GM12878 (cell line): ENCODE measurements at regions not wholly inside any gene's neighbourhood (a gene's known extent, or its start where the extent isn't known, plus 50 kb on each side); places are given as distances from the start of the nearest gene placed in this dataset.

Experiments
- ATAC-seq: fragments of 200-7000 bp; cut with Tn5 transposase; 3 replicates; pipeline ENCODE4 v1.9.1; 2020; ENCODE audit warnings: mild to moderate bottlenecking, moderate library complexity
- BruUV-seq: library from RNA; stranded (reverse); fragments of 400-500 nt; replicated peaks from 2 replicates; lab custom pipeline; 2021; lab: Mats Ljungman, UMichigan
- CTCF ChIA-PET: fragments of 300-600 bp; sonication (Branson Sonifier 250); formaldehyde crosslinking; extraction: SDS; loops from one replicate; lab custom pipeline; 2021; ENCODE audit warnings: inconsistent platforms; lab: Yijun Ruan, JAX
- POLR2A ChIA-PET: fragments of 350-600 bp; formaldehyde crosslinking; extraction: SDS; loops from one replicate; lab custom pipeline; 2021; ENCODE audit warnings: inconsistent platforms; lab: Charles Lee
- RAD21 ChIA-PET: fragments of 300-600 bp; sonication (Branson Sonifier 250); formaldehyde crosslinking; loops from one replicate; lab custom pipeline; 2023; ENCODE audit warnings: antibody characterized with exemption; ENCODE audit not compliant: unreplicated experiment; lab: Charles Lee
- SMC1A ChIA-PET: fragments of 300-600 bp; sonication (Branson Sonifier 250); formaldehyde crosslinking; loops from one replicate; lab custom pipeline; 2023; ENCODE audit not compliant: unreplicated experiment, uncharacterized antibody; lab: Charles Lee
- DNase-seq: peaks from one replicate; pipeline ENCODE4 v3.0.0-alpha.2; 2011; ENCODE audit warnings: low read depth, low spot score
- FAIRE-seq: peaks from 3 replicates; lab custom pipeline; 2011; peaks lifted over from hg19 to GRCh38; lab: Jason Lieb, UNC
- H2AFZ ChIP-seq: 2 replicates; pipeline ENCODE4 v1.6.0; 2011; ENCODE audit warnings: low read depth, low read length, control low read depth; ENCODE audit not compliant: control insufficient read depth
- H3K27ac ChIP-seq: 2 replicates; pipeline ENCODE4 v1.5.1; 2011; ENCODE audit warnings: control low read depth; ENCODE audit not compliant: control insufficient read depth, insufficient read depth
- H3K27me3 ChIP-seq, 2 experiments: replicated peaks in 1 of 2; 2 replicates each; pipeline versions ENCODE4 v1.6.0 to v1.6.1; 2011; ENCODE audit warnings: low read length in 1 of 2; ENCODE audit not compliant: control insufficient read depth in 2 of 2, insufficient read depth in 2 of 2
- H3K36me3 ChIP-seq, 2 experiments: 2 replicates each; pipeline ENCODE4 v1.5.1; 2011; ENCODE audit warnings: low read length in 1 of 2; ENCODE audit not compliant: control insufficient read depth in 2 of 2, insufficient read depth in 2 of 2
- H3K4me1 ChIP-seq: 2 replicates; pipeline ENCODE4 v1.6.1; 2011; ENCODE audit warnings: mild to moderate bottlenecking, low read length, moderate library complexity, mixed read lengths; ENCODE audit not compliant: control insufficient read depth, insufficient read depth
- H3K4me2 ChIP-seq: 2 replicates; pipeline ENCODE4 v1.6.0; 2011; ENCODE audit warnings: control low read depth; ENCODE audit not compliant: control insufficient read depth, insufficient read depth
- H3K4me3 ChIP-seq: fragments of 200-600 bp; sonication (generic); 2 replicates; pipeline ENCODE4 v1.5.1; 2016
- H3K79me2 ChIP-seq: 2 replicates; pipeline ENCODE4 v1.6.0; 2011; ENCODE audit warnings: low read length; ENCODE audit not compliant: control insufficient read depth, insufficient read depth
- H3K9ac ChIP-seq: 2 replicates; pipeline ENCODE4 v1.8.0; 2011; ENCODE audit warnings: low read length, control low read depth, mixed read lengths; ENCODE audit not compliant: control insufficient read depth, insufficient read depth
- H3K9me3 ChIP-seq: replicated peaks from 3 replicates; pipeline ENCODE4 v1.5.1; 2011; ENCODE audit warnings: mild to moderate bottlenecking, low read length; ENCODE audit not compliant: control insufficient read depth, insufficient read depth
- H4K20me1 ChIP-seq: 2 replicates; pipeline ENCODE4 v1.6.0; 2011; ENCODE audit not compliant: control insufficient read depth, insufficient read depth
- ESRRA ChIP-seq: IDR thresholded peaks from 2 replicates; pipeline ENCODE4 v1.6.1; 2012; ENCODE audit warnings: mild to moderate bottlenecking, low read length, improper control_type of control experiment
- MLLT1 ChIP-seq: fragments of 450-650 bp; IDR thresholded peaks from 2 replicates; pipeline ENCODE4 v1.6.1; 2016; ENCODE audit warnings: mild to moderate bottlenecking
- SP1 ChIP-seq: IDR thresholded peaks from one replicate; pipeline ENCODE4 v1.6.1; 2011; ENCODE audit warnings: low read depth, low read length
- ZBTB33 ChIP-seq: fragments of 450-650 bp; IDR thresholded peaks from 2 replicates; pipeline ENCODE4 v1.6.1; 2017; ENCODE audit warnings: mild to moderate bottlenecking
- ZNF622 ChIP-seq: fragments of 450-650 bp; IDR thresholded peaks from 2 replicates; pipeline ENCODE4 v1.6.1; 2017; ENCODE audit warnings: mild to moderate bottlenecking, inconsistent platforms
- WGBS: methylation state at CpG from one replicate; pipeline ENCODE4 v1.1.6; 2016; ENCODE audit warnings: low lambda C conversion rate; ENCODE audit not compliant: insufficient replicate concordance, insufficient coverage; ENCODE audit errors: missing lambda C conversion rate; 5-methylcytosine and 5-hydroxymethylcytosine counted together
- in situ Hi-C: fragments of 300-500 bp; cut with MboI; formaldehyde crosslinking; loops from 9 replicates; pipeline ENCODE4 v1.14.3; 2018; ENCODE audit warnings: mixed read lengths
- intact Hi-C: fragments of 100-400 bp; cut with micrococcal nuclease; formaldehyde crosslinking; loops from one replicate; pipeline ENCODE4 v1.14.2; 2022; ENCODE audit not compliant: unreplicated experiment

- no peak for TF ChIP-seq SP1
- TF ChIP-seq ZBTB33 = no peak
- TF ChIP-seq MLLT1 = no peak
- TF ChIP-seq ESRRA = no peak
- TF ChIP-seq ZNF622 = no peak
- in situ Hi-C loops = no loop called here
- DNase-seq = no peak
- H3K9me3 ChIP-seq = no peaks in the 10 kb centered on the region
- intact Hi-C loops = no loop called here
- RAD21 ChIA-PET = no interaction called here
- H3K36me3 ChIP-seq = no peaks in the 10 kb centered on the region
- no peak for ATAC-seq
- POLR2A ChIA-PET = no interaction called here
- no peak overlapping the region for H3K4me3 ChIP-seq
- no peaks in the 10 kb centered on the region for H3K79me2 ChIP-seq
- WGBS = 3% methylated on average over 4 of the region's 4 CpGs
- BruUV-seq = no TSS peak
- no peak for FAIRE-seq
- H4K20me1 ChIP-seq = no peaks in the 10 kb centered on the region
- no peaks in the 10 kb centered on the region for H3K27me3 ChIP-seq
- H3K9ac ChIP-seq = no peak overlapping the region
- H3K4me1 ChIP-seq = no peaks in the 10 kb centered on the region
- SMC1A ChIA-PET = no interaction called here
- CTCF ChIA-PET = no interaction called here
- no peak overlapping the region for H3K4me2 ChIP-seq
- no peak overlapping the region for H3K27ac ChIP-seq
- no peak overlapping the region for H2AFZ ChIP-seq
Observed at GRCh38 chr9:74025402-74025925, 471.7 kb upstream of the RORB start.
